ENCODE measurements at regions not wholly inside any gene's neighbourhood (a gene's known extent, or its start where the extent isn't known, plus 50 kb on each side); places are given as distances from the start of the nearest gene placed in this dataset.

GRCh38 chr3:59510576-59510975 is 460.8 kb upstream of the CFAP20DC start:
- Histone ChIP-seq H3K27me3 (no peaks in the 10 kb centered on the region), H3K4me3 (no peak overlapping the region), H3K36me3 (no peaks in the 10 kb centered on the region), H3K9me3 (no peaks in the 10 kb centered on the region), H3K4me1 (no peaks in the 10 kb centered on the region), H3K27ac (no peak overlapping the region)
- no peak for DNase-seq (ENCODE audit: low spot score in 2 of 2)
- WGBS = 80% methylated on average over 4 of the region's 4 CpGs
- TF ChIP-seq POLR2AphosphoS5 (IDR thresholded peaks at IDR 0.05) (no peak), CTCF (IDR thresholded peaks at IDR 0.05) (no peak), POLR2A (IDR thresholded peaks at IDR 0.05) (no peak), EP300 (IDR thresholded peaks at IDR 0.05) (no peak)

GRCh38 chr3:59508273-59508672 is 458.4 kb upstream of the CFAP20DC start:
- H3K4me3 ChIP-seq = no peak overlapping the region
- TF ChIP-seq EP300 (IDR thresholded peaks at IDR 0.05) (no peak), POLR2AphosphoS5 (IDR thresholded peaks at IDR 0.05) (no peak), POLR2A (IDR thresholded peaks at IDR 0.05) (no peak), CTCF (IDR thresholded peaks at IDR 0.05) (no peak)
- no peaks in the 10 kb centered on the region for H3K4me1 ChIP-seq
- no peaks in the 10 kb centered on the region for H3K36me3 ChIP-seq
- H3K9me3 ChIP-seq = no peaks in the 10 kb centered on the region
- no peaks in the 10 kb centered on the region for H3K27me3 ChIP-seq
- no peak overlapping the region for H3K27ac ChIP-seq
- DNase-seq (ENCODE audit: low spot score in 2 of 2) = no peak
- WGBS = 71% methylated on average over 10 of the region's 10 CpGs

- whole genome bisulfite sequencing = 81% methylated on average over 5 of the region's 5 CpGs
Observed at GRCh38 chr3:59506191-59506590, 456.4 kb upstream of the CFAP20DC start.

GRCh38 chr3:59503441-59503840 is 453.6 kb upstream of the CFAP20DC start:
- no peak for DNase-seq (ENCODE audit: low spot score in 2 of 2)
- Histone ChIP-seq H3K4me1 (no peaks in the 10 kb centered on the region), H3K27ac (no peak overlapping the region), H3K9me3 (no peaks in the 10 kb centered on the region), H3K36me3 (no peaks in the 10 kb centered on the region), H3K27me3 (no peaks in the 10 kb centered on the region), H3K4me3 (no peak overlapping the region)
- no peak for TF ChIP-seq POLR2AphosphoS5 (IDR thresholded peaks at IDR 0.05)
- no peak for TF ChIP-seq POLR2A (IDR thresholded peaks at IDR 0.05)
- no peak for TF ChIP-seq CTCF (IDR thresholded peaks at IDR 0.05)
- TF ChIP-seq EP300 (IDR thresholded peaks at IDR 0.05) = no peak
- WGBS = 97% methylated on average over 3 of the region's 3 CpGs

More at GRCh38 chr3:59506191-59506590, 456.4 kb upstream of the CFAP20DC start:
- Histone ChIP-seq H3K4me1 (no peaks in the 10 kb centered on the region), H3K9me3 (no peaks in the 10 kb centered on the region), H3K4me3 (no peak overlapping the region), H3K27me3 (no peaks in the 10 kb centered on the region), H3K36me3 (no peaks in the 10 kb centered on the region), H3K27ac (no peak overlapping the region)
- TF ChIP-seq POLR2A (IDR thresholded peaks at IDR 0.05) = no peak
- no peak for TF ChIP-seq POLR2AphosphoS5 (IDR thresholded peaks at IDR 0.05)
- TF ChIP-seq EP300 (IDR thresholded peaks at IDR 0.05) = no peak
- TF ChIP-seq CTCF (IDR thresholded peaks at IDR 0.05) = no peak
- no peak for DNase-seq (ENCODE audit: low spot score in 2 of 2)

- no peak overlapping the region for H3K27ac ChIP-seq
- no peak overlapping the region for H3K4me3 ChIP-seq
- H3K36me3 ChIP-seq = no peaks in the 10 kb centered on the region
- TF ChIP-seq EP300 (IDR thresholded peaks at IDR 0.05) (no peak), POLR2A (IDR thresholded peaks at IDR 0.05) (no peak), POLR2AphosphoS5 (IDR thresholded peaks at IDR 0.05) (no peak), CTCF (IDR thresholded peaks at IDR 0.05) (no peak)
- DNase-seq (ENCODE audit: low spot score in 2 of 2) = no peak
- WGBS = 46% methylated on average over 4 of the region's 4 CpGs
- H3K4me1 ChIP-seq = no peaks in the 10 kb centered on the region
- no peaks in the 10 kb centered on the region for H3K27me3 ChIP-seq
- H3K9me3 ChIP-seq = no peaks in the 10 kb centered on the region
Observed at GRCh38 chr3:59502806-59503205, 453.0 kb upstream of the CFAP20DC start.
